Stimulated activated naive CD8-positive, alpha-beta T cell treated with anti-CD3 and anti-CD28 coated beads, Interleukin-15, Interleukin-2, amounts not matched to agents 100 U/mL and 50 U/mL, for 24 hours (primary cell): ENCODE measurements at regions not wholly inside any gene's neighbourhood (a gene's known extent, or its start where the extent isn't known, plus 50 kb on each side); places are given as distances from the start of the nearest gene placed in this dataset.

ENCODE experiments used
- ATAC-seq: fragments of 150-1000 bp; cut with Tn5 transposase; one replicate; pipeline ENCODE4 v1.10.0; 2021
- DNase-seq: peaks from one replicate; pipeline ENCODE4 v3.0.0; 2021

DNA sequence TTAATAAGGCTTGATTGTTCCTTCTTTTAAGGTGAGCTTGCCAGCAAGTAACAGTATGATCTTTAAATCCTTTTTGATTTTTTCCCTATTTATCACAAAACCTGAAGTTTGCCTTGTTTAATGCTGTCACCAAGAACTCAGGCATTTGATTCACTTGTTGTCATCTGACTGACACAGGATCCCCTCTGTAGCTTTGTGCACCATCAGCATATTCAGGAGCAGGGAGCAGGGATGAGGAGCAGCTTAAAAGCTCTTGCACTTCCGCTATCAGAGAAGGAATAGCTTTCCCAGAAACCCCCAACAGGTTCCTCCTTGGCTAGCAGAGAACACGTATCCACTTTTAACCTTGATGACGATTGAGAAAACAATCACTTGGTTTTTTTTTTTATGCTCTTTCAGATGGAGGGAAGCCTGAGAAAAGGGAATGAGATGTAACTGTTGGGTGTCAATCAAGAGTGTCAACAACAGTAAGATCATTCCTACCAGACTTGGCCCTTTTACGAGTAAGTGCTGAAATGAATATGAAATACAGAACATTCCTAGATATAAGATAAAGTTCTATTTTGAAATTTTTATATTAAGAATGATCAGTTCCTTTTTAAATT is 433.1 kb upstream of the CDH18 start:
- no peak for ATAC-seq

More for the DNA sequence above, 433.1 kb upstream of the CDH18 start:
- DNase-seq = no peak
